ENCODE measurements at regions not wholly inside any gene's neighbourhood (a gene's known extent, or its start where the extent isn't known, plus 50 kb on each side); places are given as distances from the start of the nearest gene placed in this dataset.
A peak's percentile ranks its signal among the peaks of the same experiment; 100 is the strongest.

DNA sequence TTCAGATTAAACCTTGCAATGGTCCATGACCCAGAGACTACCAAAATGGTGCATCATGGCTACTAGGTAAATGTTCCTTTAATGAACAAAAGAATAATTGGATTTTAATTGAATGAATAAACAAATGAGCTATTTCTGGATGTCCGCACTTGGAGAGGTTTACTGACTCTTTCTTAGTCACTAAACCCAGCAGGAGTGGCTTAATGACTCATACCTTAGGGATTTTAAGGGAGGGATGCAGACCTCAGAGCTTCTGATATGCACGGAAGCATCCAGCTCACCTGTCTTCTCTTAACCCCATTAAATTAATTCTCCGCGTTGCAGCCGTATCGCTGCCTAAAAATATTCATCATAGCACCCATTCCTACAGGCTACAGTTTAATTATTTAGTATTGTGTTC lies 970.0 kb upstream of the SLC35B3 start:
- WGBS (ENCODE audit: extremely low coverage, insufficient coverage, insufficient read length), result no CpG with 5 or more reads among the region's 6 CpGs
- peak; percentile 6 to 57 for DNase-seq
- Histone ChIP-seq H3K18ac (ENCODE audit: low read length) (no peak overlapping the region), H3K4me1 (ENCODE audit: control insufficient read depth in 1 of 2, insufficient read depth in 2 of 2, low read length in 2 of 2) (peaks cover 0 to 2% of the 10 kb centered on the region in 2 experiments), H3K27ac (ENCODE audit: low read depth, low read length) (no peak overlapping the region), H3K14ac (ENCODE audit: low read length) (no peak overlapping the region), H4K12ac (ENCODE audit: low read depth, low read length) (no peak overlapping the region), H2BK12ac (ENCODE audit: low read length) (no peak overlapping the region), H3K4me2 (ENCODE audit: low read length) (no peak overlapping the region), H3K9ac (ENCODE audit: low read length) (no peak overlapping the region), H2BK5ac (ENCODE audit: low read depth, low read length, poor library complexity) (no peak overlapping the region), H2BK120ac (ENCODE audit: insufficient read depth, low read length, poor library complexity) (no peak overlapping the region), H3K4ac (ENCODE audit: low read depth, low read length) (no peak overlapping the region), H3K9me3 (ENCODE audit: insufficient read depth, low read depth, low read length) (no peaks in the 10 kb centered on the region), H4K91ac (ENCODE audit: low read depth, low read length) (no peak overlapping the region), H3K79me1 (ENCODE audit: low read length) (no peaks in the 10 kb centered on the region), H3K36me3 (ENCODE audit: control insufficient read depth in 1 of 2, insufficient read depth in 2 of 2, low read length in 2 of 2) (no peaks in the 10 kb centered on the region), H3K23ac (ENCODE audit: low read length) (no peak overlapping the region), H2AK5ac (ENCODE audit: low read length) (no peak overlapping the region), H2AFZ (ENCODE audit: insufficient read depth, low read length, poor library complexity) (no peak overlapping the region), H3K79me2 (ENCODE audit: control insufficient read depth, insufficient read depth, low read length, poor library complexity) (no peaks in the 10 kb centered on the region), H4K8ac (ENCODE audit: low read depth, low read length) (no peak overlapping the region), H3K27me3 (ENCODE audit: insufficient read depth, low read length) (no peaks in the 10 kb centered on the region), H3K4me3 (ENCODE audit: low read depth, low read length) (no peak overlapping the region)

DNA sequence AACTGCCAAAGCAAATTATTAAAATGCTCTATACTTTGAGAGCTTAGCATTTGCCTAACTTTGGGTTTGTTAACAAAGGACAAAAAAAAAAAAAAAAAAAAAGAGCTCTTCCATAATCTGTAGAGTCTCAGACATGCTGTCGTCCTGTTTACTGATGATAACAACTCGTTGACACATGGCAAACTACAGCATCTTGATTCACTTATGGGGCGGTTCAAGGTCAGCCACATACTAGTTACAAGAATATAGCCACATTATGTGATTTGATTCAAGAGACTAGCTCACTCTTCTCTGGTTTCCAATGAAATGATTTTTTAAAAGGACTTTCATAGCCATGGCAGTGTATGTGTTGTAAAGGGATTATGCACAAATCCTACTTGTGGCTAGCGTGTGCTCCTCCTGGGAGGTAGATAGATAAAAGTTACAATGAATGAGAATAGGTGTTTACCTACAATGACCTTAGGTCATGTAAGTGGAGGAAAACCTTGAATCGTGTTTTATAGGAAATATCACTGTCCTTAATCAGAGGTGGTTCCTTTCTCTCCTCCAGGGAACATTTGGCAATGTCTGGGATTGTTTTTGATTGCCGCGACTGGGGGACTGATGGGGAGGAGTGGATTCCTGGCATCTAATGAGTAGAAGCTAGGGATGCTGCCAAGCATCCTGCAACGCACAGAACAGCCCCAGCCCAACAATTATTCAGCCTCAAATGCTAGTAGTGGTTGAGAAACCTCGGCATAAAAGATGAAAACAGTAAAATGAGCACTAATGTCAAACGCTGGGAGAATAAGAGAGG lies 969.2 kb upstream of the SLC35B3 start:
- Histone ChIP-seq H3K4me3 (ENCODE audit: low read depth, low read length) (no peak overlapping the region), H2AFZ (ENCODE audit: insufficient read depth, low read length, poor library complexity) (no peak overlapping the region), H3K4ac (ENCODE audit: low read depth, low read length) (no peak overlapping the region), H2BK12ac (ENCODE audit: low read length) (no peak overlapping the region), H3K9ac (ENCODE audit: low read length) (no peak overlapping the region), H4K12ac (ENCODE audit: low read depth, low read length) (no peak overlapping the region), H4K91ac (ENCODE audit: low read depth, low read length) (no peak overlapping the region), H3K79me2 (ENCODE audit: control insufficient read depth, insufficient read depth, low read length, poor library complexity) (no peaks in the 10 kb centered on the region), H2BK120ac (ENCODE audit: insufficient read depth, low read length, poor library complexity) (no peak overlapping the region), H2BK5ac (ENCODE audit: low read depth, low read length, poor library complexity) (no peak overlapping the region), H3K27ac (ENCODE audit: low read depth, low read length) (no peak overlapping the region), H3K4me1 (ENCODE audit: control insufficient read depth in 1 of 2, insufficient read depth in 2 of 2, low read length in 2 of 2) (peaks cover 0 to 2% of the 10 kb centered on the region in 2 experiments), H4K8ac (ENCODE audit: low read depth, low read length) (no peak overlapping the region), H3K9me3 (ENCODE audit: insufficient read depth, low read depth, low read length) (no peaks in the 10 kb centered on the region), H3K18ac (ENCODE audit: low read length) (no peak overlapping the region), H3K4me2 (ENCODE audit: low read length) (no peak overlapping the region), H3K14ac (ENCODE audit: low read length) (no peak overlapping the region), H3K23ac (ENCODE audit: low read length) (no peak overlapping the region), H3K36me3 (ENCODE audit: control insufficient read depth in 1 of 2, insufficient read depth in 2 of 2, low read length in 2 of 2) (no peaks in the 10 kb centered on the region), H2AK5ac (ENCODE audit: low read length) (no peak overlapping the region), H3K79me1 (ENCODE audit: low read length) (no peaks in the 10 kb centered on the region), H3K27me3 (ENCODE audit: insufficient read depth, low read length) (no peaks in the 10 kb centered on the region)
- WGBS (ENCODE audit: extremely low coverage, insufficient coverage, insufficient read length), result no CpG with 5 or more reads among the region's 10 CpGs
- no peak for DNase-seq

DNA sequence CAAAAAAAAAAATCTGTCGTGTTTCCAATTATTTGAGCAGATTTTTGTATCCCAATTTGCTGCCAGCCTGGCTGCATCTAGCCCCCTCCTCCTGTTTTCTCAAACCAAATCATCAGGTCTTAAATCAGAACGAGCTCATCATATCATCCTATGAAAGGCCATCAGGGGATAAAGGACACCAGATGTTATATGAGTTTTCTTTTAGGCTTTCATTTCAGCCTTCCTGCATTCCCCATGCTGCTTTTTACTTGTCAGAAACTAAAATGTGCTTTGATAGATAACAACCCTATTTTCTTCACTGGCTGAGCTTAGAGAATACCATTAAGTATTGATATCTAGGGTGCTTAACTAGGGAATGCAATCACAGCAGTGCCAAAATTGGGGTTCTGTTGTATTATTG lies 968.4 kb upstream of the SLC35B3 start:
- Histone ChIP-seq H3K4ac (ENCODE audit: low read depth, low read length) (no peak overlapping the region), H3K79me1 (ENCODE audit: low read length) (no peaks in the 10 kb centered on the region), H4K12ac (ENCODE audit: low read depth, low read length) (no peak overlapping the region), H3K36me3 (ENCODE audit: control insufficient read depth in 1 of 2, insufficient read depth in 2 of 2, low read length in 2 of 2) (no peaks in the 10 kb centered on the region), H2AK5ac (ENCODE audit: low read length) (no peak overlapping the region), H4K8ac (ENCODE audit: low read depth, low read length) (no peak overlapping the region), H3K18ac (ENCODE audit: low read length) (no peak overlapping the region), H3K4me3 (ENCODE audit: low read depth, low read length) (no peak overlapping the region), H2BK120ac (ENCODE audit: insufficient read depth, low read length, poor library complexity) (no peak overlapping the region), H2BK12ac (ENCODE audit: low read length) (no peak overlapping the region), H3K27me3 (ENCODE audit: insufficient read depth, low read length) (no peaks in the 10 kb centered on the region), H3K14ac (ENCODE audit: low read length) (no peak overlapping the region), H3K4me2 (ENCODE audit: low read length) (no peak overlapping the region), H3K27ac (ENCODE audit: low read depth, low read length) (no peak overlapping the region), H3K23ac (ENCODE audit: low read length) (no peak overlapping the region), H2AFZ (ENCODE audit: insufficient read depth, low read length, poor library complexity) (no peak overlapping the region), H3K9ac (ENCODE audit: low read length) (no peak overlapping the region), H2BK5ac (ENCODE audit: low read depth, low read length, poor library complexity) (no peak overlapping the region), H4K91ac (ENCODE audit: low read depth, low read length) (no peak overlapping the region), H3K79me2 (ENCODE audit: control insufficient read depth, insufficient read depth, low read length, poor library complexity) (no peaks in the 10 kb centered on the region), H3K4me1 (ENCODE audit: control insufficient read depth in 1 of 2, insufficient read depth in 2 of 2, low read length in 2 of 2) (peaks cover 0 to 2% of the 10 kb centered on the region in 2 experiments), H3K9me3 (ENCODE audit: insufficient read depth, low read depth, low read length) (no peaks in the 10 kb centered on the region)
- WGBS (ENCODE audit: extremely low coverage, insufficient coverage, insufficient read length), result no CpG with 5 or more reads among the region's 2 CpGs
- no peak for DNase-seq

DNA sequence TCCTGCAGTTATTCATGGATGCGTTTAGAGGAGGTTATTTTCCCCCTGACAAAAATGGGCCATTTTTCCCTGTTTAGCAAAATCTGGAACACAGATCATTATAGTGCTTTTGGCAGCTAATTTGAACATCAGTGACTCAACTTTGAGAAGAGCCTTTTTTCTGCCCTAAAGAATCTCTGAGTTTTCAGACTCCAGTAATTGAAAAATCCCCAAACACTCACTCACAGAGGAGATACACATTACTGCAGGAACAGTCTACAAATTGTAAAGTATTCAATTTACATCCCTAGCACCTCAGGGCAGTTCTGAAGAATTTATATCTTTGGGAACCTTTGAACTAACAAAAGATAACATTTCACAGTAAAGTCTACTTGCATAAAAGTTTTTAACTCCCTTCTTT lies 966.6 kb upstream of the SLC35B3 start:
- no peak for DNase-seq
- no CpG with 5 or more reads among the region's 1 CpG for WGBS (ENCODE audit: extremely low coverage, insufficient coverage, insufficient read length)
- Histone ChIP-seq H3K4me1 (ENCODE audit: control insufficient read depth in 1 of 2, insufficient read depth in 2 of 2, low read length in 2 of 2) (peaks cover 0 to 2% of the 10 kb centered on the region in 2 experiments), H3K4ac (ENCODE audit: low read depth, low read length) (no peak overlapping the region), H3K79me2 (ENCODE audit: control insufficient read depth, insufficient read depth, low read length, poor library complexity) (no peaks in the 10 kb centered on the region), H3K36me3 (ENCODE audit: control insufficient read depth in 1 of 2, insufficient read depth in 2 of 2, low read length in 2 of 2) (no peaks in the 10 kb centered on the region), H2AFZ (ENCODE audit: insufficient read depth, low read length, poor library complexity) (no peak overlapping the region), H3K79me1 (ENCODE audit: low read length) (no peaks in the 10 kb centered on the region), H2BK5ac (ENCODE audit: low read depth, low read length, poor library complexity) (no peak overlapping the region), H3K4me2 (ENCODE audit: low read length) (no peak overlapping the region), H2BK120ac (ENCODE audit: insufficient read depth, low read length, poor library complexity) (no peak overlapping the region), H4K91ac (ENCODE audit: low read depth, low read length) (no peak overlapping the region), H2BK12ac (ENCODE audit: low read length) (no peak overlapping the region), H3K18ac (ENCODE audit: low read length) (no peak overlapping the region), H2AK5ac (ENCODE audit: low read length) (no peak overlapping the region), H3K9ac (ENCODE audit: low read length) (no peak overlapping the region), H3K4me3 (ENCODE audit: low read depth, low read length) (no peak overlapping the region), H3K27ac (ENCODE audit: low read depth, low read length) (no peak overlapping the region), H3K23ac (ENCODE audit: low read length) (no peak overlapping the region), H4K12ac (ENCODE audit: low read depth, low read length) (no peak overlapping the region), H3K27me3 (ENCODE audit: insufficient read depth, low read length) (no peaks in the 10 kb centered on the region), H3K9me3 (ENCODE audit: insufficient read depth, low read depth, low read length) (peaks cover 1% of the 10 kb centered on the region), H4K8ac (ENCODE audit: low read depth, low read length) (no peak overlapping the region), H3K14ac (ENCODE audit: low read length) (no peak overlapping the region)
